Midbrain (tissue), 1 donor: ENCODE measurements at regions not wholly inside any gene's neighbourhood (a gene's known extent, or its start where the extent isn't known, plus 50 kb on each side); places are given as distances from the start of the nearest gene placed in this dataset.

ENCODE experiments used
- DNase-seq: peaks from one replicate; lab custom pipeline; 2025; lab: John Stamatoyannopoulos, UW

DNA sequence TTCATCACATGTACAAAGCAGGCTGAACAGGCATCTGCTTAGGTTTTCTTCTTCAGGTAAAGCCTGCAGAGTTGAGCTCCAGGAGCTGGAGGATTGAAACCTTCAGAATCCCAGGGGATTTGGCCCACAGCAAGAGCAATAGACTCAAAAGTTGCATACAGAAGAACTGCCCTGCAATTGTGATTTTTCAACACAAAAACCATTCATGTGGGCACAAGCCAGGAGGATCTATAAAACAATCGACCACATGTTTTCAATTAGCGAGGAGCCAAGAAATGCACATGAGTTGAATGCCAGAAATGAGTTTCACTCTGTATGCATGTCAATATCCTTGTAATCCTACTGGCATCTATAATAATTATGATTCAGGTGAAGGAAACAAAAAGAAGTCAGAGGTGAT is 576.4 kb downstream of the HDGFL1 start:
- DNase-seq: no peak

DNA sequence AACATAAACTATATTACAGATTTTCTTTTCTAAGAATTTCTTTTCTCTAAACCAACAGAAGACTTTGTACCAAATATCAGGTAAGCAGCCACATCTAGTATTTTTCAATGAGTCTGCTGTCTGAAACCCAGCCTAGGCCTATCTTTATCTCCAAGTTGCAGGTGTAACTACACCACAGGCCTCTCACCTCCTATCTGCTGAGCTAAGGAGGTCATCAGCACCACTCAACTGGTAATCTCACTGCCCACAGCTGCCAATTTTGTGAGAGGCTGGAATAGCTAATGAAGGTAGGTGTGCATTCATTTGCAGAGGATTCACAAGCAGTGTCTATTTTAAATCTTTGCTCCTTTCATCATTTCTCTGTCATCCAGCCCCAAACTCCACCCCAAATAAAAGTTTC is 584.8 kb downstream of the HDGFL1 start:
- no peak for DNase-seq

DNA sequence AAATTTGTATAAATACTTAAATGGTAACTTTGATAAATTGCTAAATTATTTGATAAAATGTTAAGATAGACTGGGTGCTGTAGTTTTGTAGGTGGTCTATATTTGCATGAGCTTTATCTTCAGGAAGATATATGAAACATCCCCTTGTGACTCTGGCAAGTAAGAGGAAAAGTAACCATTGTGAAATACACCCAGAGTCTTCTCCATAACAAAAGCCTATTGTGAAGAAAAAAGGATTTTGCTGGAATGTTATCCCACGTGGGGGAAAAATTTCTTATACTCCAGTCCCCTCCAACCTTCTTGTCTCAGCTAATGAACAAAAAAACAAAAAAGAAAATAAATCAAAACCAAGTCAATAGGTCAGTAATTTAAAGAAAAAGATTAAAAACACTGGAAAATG is 600.7 kb downstream of the HDGFL1 start:
- no peak for DNase-seq

DNA sequence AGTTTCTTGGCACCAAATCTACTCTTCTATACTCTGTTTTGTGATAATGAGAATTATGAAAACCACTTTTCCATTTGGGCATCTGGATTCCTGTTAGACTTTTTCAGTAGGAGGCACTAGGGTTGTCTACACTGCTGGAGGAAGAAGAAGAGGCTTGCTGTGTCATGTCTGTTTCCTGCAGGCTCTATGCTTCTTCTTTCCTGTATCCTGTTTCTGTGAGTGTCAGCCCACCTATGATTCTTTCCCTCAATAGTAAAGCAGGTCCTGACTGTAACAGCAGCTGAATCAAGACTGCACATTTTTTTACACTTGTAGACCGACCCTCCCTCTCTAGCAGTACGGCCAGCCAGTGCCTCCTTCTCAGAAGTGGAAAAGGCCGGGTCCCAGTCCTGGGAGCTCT is 603.9 kb downstream of the HDGFL1 start:
- DNase-seq: no peak

GRCh38 chr6:23174781-23175361 is 605.5 kb downstream of the HDGFL1 start:
- DNase-seq: no peak

DNA sequence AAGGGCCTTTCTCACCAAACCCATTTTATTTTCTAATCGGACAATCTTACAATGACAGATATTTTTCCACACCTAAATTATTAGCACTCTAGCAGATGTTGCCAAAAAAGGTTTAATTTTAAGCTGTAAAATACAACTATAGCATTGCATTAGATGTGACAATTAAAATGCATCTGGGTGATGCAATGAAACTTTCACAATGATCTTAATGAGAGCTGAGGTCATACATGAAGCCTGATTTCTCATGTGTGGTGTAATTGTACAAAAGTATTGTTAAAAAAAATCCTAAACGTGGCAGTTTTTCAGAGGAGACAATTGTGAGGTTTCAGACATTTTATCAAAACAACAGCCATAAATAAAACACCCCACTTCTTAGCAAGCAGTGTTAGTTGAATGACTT is 606.0 kb downstream of the HDGFL1 start:
- DNase-seq: no peak

- DNase-seq: no peak
These were observed 607.1 kb downstream of the HDGFL1 start for GRCh38 chr6:23176471-23176870.

DNA sequence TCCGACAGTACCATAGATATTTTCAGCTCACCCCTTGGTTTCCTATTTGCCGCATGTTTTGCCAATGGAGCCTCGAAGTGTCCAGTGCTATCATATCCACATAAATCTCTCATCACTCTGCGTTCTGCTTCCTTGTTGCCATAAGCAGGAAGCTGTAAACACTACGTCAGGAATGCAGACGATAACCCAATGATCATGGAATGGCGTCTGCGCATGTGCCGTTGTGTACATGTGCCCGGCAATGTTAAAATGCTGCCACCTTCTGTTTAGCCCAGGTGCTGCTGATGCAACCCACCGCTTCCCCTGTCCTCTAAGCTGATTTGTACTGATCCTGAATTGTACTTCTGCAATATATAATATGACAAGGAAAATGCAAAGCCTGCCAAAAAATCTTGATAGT is 607.5 kb downstream of the HDGFL1 start:
- DNase-seq: no peak

DNA sequence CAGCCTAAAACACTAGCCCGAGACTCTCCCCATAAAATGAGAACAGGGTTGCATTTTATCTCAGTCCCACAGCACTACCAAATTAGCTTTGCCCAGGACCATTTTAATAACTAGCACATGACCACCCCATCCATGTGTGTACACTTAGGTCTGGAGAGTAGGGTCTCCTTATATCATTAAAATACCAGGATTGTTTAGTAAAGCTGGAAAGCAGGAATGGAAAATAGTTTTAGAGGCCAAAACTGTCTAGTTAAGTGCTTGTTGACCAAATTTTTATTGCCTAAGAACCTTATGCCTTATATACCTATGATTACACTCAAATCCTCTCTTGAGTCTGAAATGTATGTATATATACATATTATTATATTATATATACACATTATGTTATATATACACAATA is 608.4 kb downstream of the HDGFL1 start:
- DNase-seq: no peak

DNA sequence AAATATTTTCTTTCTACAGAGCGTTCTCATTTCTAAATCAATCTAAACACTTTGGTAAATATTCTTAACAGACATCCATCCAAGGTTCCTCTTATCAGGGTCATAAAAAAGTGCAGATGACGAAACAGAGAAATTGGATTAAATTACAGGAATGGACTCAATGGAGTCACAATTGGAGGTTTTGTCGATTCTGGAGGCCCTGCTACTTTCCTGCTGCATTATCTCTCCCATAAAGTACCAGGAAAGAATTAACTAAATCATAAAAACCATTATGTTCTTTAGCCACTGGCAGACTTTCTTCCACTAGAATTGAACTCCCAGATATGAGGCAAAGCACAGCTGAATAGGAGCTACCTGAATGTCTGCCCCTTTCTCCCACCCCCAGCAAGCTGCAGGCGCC is 610.6 kb downstream of the HDGFL1 start:
- DNase-seq: no peak

- DNase-seq: peak; percentile 72
These were observed 611.3 kb downstream of the HDGFL1 start for GRCh38 chr6:23180504-23181293.

DNA sequence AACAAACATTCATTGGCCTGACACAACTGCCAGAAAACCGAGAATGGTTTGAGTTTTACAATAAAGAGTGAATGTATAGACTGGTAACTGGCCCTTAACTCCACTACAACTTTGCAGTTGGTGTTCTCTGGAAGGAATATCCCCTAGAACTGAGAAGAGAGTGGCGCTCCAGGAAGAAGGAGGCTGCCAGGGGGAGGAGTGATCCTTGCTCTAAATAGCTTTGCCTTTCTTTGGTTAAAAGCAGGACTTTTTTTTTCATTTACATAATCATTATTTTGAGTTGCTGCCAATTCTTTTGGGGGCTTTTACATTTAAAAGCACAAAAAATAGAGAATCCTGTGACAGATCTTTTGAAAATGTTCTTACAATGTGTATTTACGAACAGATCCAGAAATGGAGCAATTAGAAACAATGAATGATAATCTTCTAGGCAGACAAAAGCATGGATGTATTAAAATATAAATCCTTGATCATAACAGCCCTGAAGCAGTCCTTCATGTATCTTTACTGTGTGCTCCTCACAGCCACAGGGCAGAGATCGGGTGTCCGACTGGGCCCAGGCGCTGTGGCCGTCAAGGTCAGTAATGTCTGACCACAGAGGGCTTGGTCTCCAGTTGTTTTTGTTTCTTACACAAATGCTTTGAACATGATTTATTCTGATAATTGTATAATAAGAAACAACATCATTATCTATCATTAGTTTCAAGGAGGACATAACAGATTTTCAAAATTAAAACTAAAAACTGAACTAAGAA is 612.2 kb downstream of the HDGFL1 start:
- no peak for DNase-seq

DNA sequence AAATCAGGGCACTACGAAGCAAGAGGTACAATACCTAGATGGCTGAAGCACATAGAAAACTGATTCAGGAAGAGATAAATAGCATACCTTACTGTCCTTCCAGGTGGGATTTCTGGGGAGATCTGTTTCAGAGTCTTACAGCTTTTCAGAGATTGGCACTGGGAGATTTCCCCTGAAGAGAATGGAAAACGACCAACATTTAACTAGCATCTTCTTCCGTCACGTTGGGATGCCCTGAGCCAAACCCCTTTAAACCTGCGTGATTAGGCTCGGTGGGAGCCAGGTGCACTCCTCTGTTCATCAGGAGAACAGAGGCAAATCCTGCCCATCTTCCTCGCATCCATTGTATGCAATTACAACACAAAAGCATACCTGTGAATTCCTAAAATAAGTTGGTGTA is 614.5 kb downstream of the HDGFL1 start:
- no peak for DNase-seq

GRCh38 chr6:23184351-23184750 is 615.0 kb downstream of the HDGFL1 start:
- DNase-seq: no peak

DNA sequence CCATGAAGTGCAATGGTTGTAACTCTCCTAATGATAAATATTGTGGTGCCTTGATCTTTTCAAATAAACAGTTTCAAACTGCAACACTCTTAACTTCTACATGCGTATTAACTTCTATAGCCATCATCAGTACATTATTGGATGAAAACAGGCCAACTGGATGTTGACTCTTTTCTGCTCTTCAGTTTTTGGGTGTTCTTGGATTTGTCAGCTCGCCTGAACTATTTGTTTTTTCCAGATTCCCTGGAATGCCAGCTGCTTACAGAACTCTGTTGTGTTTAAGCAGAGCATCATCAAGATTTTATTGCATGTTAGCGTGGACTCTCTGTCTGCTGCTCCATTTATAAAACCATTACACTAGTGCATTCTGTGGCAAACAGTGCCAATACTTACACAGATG is 626.1 kb downstream of the HDGFL1 start:
- DNase-seq: no peak

DNA sequence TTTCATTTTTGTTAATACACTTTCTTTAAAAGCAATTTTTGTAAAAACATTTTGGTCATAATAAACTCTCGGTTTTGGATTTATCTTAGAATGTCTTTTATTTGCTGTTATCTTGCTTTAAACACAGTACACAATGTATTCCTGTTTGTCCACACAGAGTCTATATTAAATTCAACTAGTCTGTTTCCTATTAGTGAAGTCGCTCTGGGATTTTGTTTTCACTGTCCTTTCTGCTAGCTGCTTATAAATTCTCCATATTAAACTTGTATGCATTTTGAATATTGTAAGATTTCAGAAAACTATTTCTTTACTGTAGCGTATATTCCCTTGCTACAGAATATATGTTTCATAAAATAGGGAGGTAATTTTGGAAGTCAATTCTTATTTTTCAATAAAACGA is 630.2 kb downstream of the HDGFL1 start:
- DNase-seq: no peak

DNA sequence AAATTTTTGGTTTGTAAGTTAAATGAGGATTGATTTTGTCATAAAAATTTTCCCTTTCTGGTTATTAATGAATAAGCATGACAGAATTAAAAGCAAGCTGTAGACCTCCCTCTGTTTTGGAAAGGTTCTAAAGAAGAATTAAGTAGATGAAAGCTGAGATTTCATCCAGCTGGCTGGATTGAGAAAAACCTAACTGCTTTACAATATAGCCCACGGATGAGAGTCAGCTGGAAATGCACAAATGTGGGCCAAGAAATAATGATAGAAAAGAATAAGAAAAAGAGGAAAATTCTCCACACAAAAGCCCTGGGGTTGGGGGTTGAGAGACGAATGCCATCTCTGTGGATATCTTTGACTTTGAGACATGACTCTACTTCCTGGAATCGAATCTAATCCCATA is 631.6 kb downstream of the HDGFL1 start:
- DNase-seq: no peak

DNA sequence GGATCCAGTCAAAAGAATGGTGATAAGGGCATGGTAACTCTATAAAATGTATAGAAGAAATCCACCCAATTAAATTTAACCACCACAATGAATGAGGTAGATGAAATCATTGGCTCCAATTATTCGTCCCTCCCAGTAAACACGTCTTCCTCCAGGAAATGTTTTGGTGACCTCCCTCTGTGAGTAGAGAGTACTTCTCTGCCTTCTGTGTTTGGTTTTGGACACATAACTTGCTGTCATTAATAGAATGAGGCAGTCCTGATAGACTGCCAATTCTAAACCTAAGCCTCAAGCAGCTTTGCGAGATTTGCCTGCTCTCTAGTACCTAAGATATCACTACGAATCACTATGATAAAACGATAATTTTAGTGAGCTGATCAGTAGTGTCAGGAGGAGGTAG is 632.8 kb downstream of the HDGFL1 start:
- no peak for DNase-seq

- DNase-seq: no peak
These were observed 643.0 kb downstream of the HDGFL1 start for GRCh38 chr6:23212398-23212797.

DNA sequence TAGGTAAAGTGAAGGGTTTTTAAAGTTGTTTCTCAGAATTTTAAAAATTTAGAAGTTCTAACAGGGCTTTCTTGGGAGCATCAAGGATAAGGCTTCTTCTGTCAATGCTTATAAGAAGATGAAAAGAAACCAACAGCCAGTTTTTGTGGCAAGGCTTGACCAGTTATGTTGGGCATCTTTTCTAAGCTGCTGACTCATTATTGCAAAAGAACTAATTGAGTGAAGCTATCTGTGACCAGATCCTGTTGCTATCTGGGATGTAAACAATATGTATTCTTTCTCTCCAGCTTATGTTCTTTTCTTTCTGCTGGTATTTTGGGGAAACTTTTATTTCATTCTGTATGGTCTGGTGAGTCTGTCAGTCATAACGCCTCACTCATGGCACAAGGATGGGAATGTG is 643.8 kb downstream of the HDGFL1 start:
- no peak for DNase-seq

DNA sequence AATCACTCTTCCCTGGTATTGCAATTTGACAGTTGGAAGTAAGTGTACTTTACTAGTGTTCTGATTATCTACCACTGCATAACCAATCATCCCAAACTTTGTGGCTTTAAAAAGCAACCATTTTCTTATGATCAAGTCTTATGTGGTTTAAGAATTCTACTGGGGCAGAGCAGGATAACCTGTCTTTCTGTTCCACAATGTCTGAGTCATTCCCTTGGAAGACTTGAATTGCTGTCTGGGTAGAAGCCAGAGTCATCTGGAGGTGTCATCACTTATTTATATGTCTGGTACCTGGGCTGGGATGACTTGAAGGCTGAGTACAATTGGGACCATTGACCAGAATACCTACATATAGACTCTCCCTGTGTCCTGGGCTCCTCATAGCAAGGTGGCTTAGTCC is 644.3 kb downstream of the HDGFL1 start:
- no peak for DNase-seq

DNA sequence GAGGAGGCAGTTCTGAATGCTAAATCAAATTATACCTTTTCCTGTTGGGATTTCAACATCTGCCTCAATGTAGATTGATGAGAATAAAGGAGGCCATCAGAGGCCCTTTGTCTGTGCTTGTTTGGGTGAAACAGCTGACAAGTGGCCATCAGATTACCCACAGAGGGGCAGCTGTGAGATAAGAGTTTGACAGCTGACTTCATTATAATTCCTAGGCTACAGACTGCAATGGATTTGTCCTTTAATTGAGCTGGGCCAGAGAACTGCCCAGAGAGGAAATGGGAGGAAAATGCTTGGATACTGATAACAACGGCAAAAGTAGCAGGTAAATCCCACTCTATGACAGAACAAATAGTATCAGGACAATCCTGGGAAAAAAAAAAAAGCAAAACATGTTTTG is 649.4 kb downstream of the HDGFL1 start:
- DNase-seq: peak; percentile 32

DNA sequence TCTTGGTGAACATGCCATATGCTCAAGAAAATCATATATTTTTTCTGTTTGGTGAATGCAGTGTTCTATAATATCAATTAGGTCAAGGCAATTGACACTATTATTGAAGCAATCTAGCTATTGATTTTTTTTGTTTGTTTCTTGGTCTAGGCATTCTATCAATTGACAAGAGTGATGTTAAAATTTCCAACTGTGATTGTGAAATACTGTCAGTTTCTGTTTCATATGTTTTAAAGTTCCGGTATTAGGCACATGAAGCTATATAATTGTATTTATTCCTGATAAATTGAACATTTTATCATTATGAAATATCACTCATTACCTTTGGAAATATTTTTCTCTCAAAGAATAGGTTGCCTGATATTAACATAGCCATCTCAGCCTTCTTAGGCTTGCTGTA is 653.4 kb downstream of the HDGFL1 start:
- DNase-seq: no peak
